Kidney epithelial cell (primary cell): ENCODE measurements at regions not wholly inside any gene's neighbourhood (a gene's known extent, or its start where the extent isn't known, plus 50 kb on each side); places are given as distances from the start of the nearest gene placed in this dataset.

Source experiments
- DNase-seq: peaks from one replicate; pipeline ENCODE4 v3.0.0-alpha.2; 2010; ENCODE audit warnings: low read depth
- H3K27me3 ChIP-seq: 2 replicates; pipeline ENCODE4 v1.6.0; 2011; ENCODE audit warnings: low read length; ENCODE audit not compliant: control insufficient read depth, insufficient read depth
- H3K36me3 ChIP-seq: 2 replicates; pipeline ENCODE4 v1.5.1; 2011; ENCODE audit warnings: low read length; ENCODE audit not compliant: control insufficient read depth, insufficient read depth
- H3K4me3 ChIP-seq: 2 replicates; pipeline ENCODE4 v1.5.1; 2011; ENCODE audit warnings: low read depth, mild to moderate bottlenecking, control low read depth, low read length
- CTCF ChIP-seq: IDR thresholded peaks from 2 replicates; pipeline ENCODE4 v1.5.1; 2011; ENCODE audit warnings: mild to moderate bottlenecking, moderate library complexity, low read length, control low read depth, inconsistent platforms; ENCODE audit not compliant: insufficient read depth, poor library complexity, severe bottlenecking

GRCh38 chr4:16297003-16297402 is 70.7 kb upstream of the TAPT1 start:
- H3K27me3 ChIP-seq: no peaks in the 10 kb centered on the region
- H3K4me3 ChIP-seq: no peak overlapping the region
- TF ChIP-seq CTCF: no peak
- DNase-seq: no peak
- no peaks in the 10 kb centered on the region for H3K36me3 ChIP-seq

- peak; percentile 12 for DNase-seq
- H3K4me3 ChIP-seq: no peak overlapping the region
- TF ChIP-seq CTCF: no peak
- H3K27me3 ChIP-seq: no peaks in the 10 kb centered on the region
- no peaks in the 10 kb centered on the region for H3K36me3 ChIP-seq
These were observed 68.2 kb upstream of the TAPT1 start for GRCh38 chr4:16294455-16294854.

GRCh38 chr4:16293210-16293838 is 67.1 kb upstream of the TAPT1 start:
- DNase-seq: no peak
- TF ChIP-seq CTCF: no peak
- no peaks in the 10 kb centered on the region for H3K36me3 ChIP-seq
- H3K27me3 ChIP-seq: no peaks in the 10 kb centered on the region
- H3K4me3 ChIP-seq: no peak overlapping the region

GRCh38 chr4:16292585-16292984 is 66.3 kb upstream of the TAPT1 start:
- Histone ChIP-seq H3K27me3 (no peaks in the 10 kb centered on the region), H3K4me3 (no peak overlapping the region), H3K36me3 (no peaks in the 10 kb centered on the region)
- TF ChIP-seq CTCF: no peak
- DNase-seq: no peak

GRCh38 chr4:16290681-16291420 is 64.6 kb upstream of the TAPT1 start:
- no peak for DNase-seq
- H3K27me3 ChIP-seq: no peaks in the 10 kb centered on the region
- TF ChIP-seq CTCF: no peak
- no peak overlapping the region for H3K4me3 ChIP-seq
- H3K36me3 ChIP-seq: no peaks in the 10 kb centered on the region
